ENCODE measurements at regions not wholly inside any gene's neighbourhood (a gene's known extent, or its start where the extent isn't known, plus 50 kb on each side); places are given as distances from the start of the nearest gene placed in this dataset.
"Not testable (repeated sequence)": the region's sequence is repeated elsewhere in the genome, so short reads cannot be mapped to it uniquely, and the experiment has no call there.

GRCh38 chr2:211204456-211204855 lies 648.1 kb downstream of the CPS1 start:
- no peak overlapping the region for H3K27ac ChIP-seq
- no peak overlapping the region for H3K4me3 ChIP-seq
- no peaks in the 10 kb centered on the region for H3K9me3 ChIP-seq (replicated peaks)
- no peaks in the 10 kb centered on the region for H3K27me3 ChIP-seq
- no peaks in the 10 kb centered on the region for H3K4me1 ChIP-seq
- no peaks in the 10 kb centered on the region for H3K36me3 ChIP-seq
- DNase-seq = no peak

GRCh38 chr2:211204902-211205301 lies 648.5 kb downstream of the CPS1 start:
- no peak for DNase-seq
- Histone ChIP-seq H3K4me3 (no peak overlapping the region), H3K27ac (no peak overlapping the region), H3K4me1 (no peaks in the 10 kb centered on the region), H3K27me3 (no peaks in the 10 kb centered on the region), H3K36me3 (no peaks in the 10 kb centered on the region), H3K9me3 (replicated peaks) (no peaks in the 10 kb centered on the region)

- no peak for DNase-seq
- Histone ChIP-seq H3K9me3 (replicated peaks) (no peaks in the 10 kb centered on the region), H3K36me3 (no peaks in the 10 kb centered on the region), H3K27ac (no peak overlapping the region), H3K4me3 (no peak overlapping the region), H3K27me3 (no peaks in the 10 kb centered on the region), H3K4me1 (no peaks in the 10 kb centered on the region)
Measured at GRCh38 chr2:211205358-211205757, 649.0 kb downstream of the CPS1 start.

- no peak overlapping the region for H3K4me3 ChIP-seq
- H3K27me3 ChIP-seq = no peaks in the 10 kb centered on the region
- DNase-seq = no peak
- H3K9me3 ChIP-seq (replicated peaks) = no peaks in the 10 kb centered on the region
- no peak overlapping the region for H3K27ac ChIP-seq
- no peaks in the 10 kb centered on the region for H3K4me1 ChIP-seq
- H3K36me3 ChIP-seq = no peaks in the 10 kb centered on the region
Measured at GRCh38 chr2:211205836-211206235, 649.4 kb downstream of the CPS1 start.

GRCh38 chr2:211216221-211216620 lies 659.8 kb downstream of the CPS1 start:
- H3K9me3 ChIP-seq (replicated peaks) = 0 out of 2 replicates have a peak, but pooled peaks cover 3% of the 10 kb centered on the region
- peak in 1 of 2 experiments; percentile 38 for DNase-seq
- no peak overlapping the region for H3K4me3 ChIP-seq
- H3K36me3 ChIP-seq = no peaks in the 10 kb centered on the region
- no peaks in the 10 kb centered on the region for H3K4me1 ChIP-seq
- H3K27ac ChIP-seq = no peak overlapping the region
- no peaks in the 10 kb centered on the region for H3K27me3 ChIP-seq

GRCh38 chr2:211219548-211219947 lies 663.1 kb downstream of the CPS1 start:
- H3K27ac ChIP-seq, DNase-seq, H3K4me3 ChIP-seq: not testable (repeated sequence)

GRCh38 chr2:211225784-211226183 lies 669.4 kb downstream of the CPS1 start:
- no peak for DNase-seq
- Histone ChIP-seq H3K4me1 (no peaks in the 10 kb centered on the region), H3K4me3 (no peak overlapping the region), H3K36me3 (no peaks in the 10 kb centered on the region), H3K9me3 (replicated peaks) (no peaks in the 10 kb centered on the region), H3K27me3 (no peaks in the 10 kb centered on the region), H3K27ac (no peak overlapping the region)

More at GRCh38 chr2:211219548-211219947, 663.1 kb downstream of the CPS1 start:
- H3K9me3 ChIP-seq (replicated peaks); H3K36me3 ChIP-seq; H3K4me1 ChIP-seq; H3K27me3 ChIP-seq: not testable (repeated sequence)

GRCh38 chr2:211228559-211228958 lies 672.2 kb downstream of the CPS1 start:
- Histone ChIP-seq H3K4me3 (no peak overlapping the region), H3K9me3 (replicated peaks) (no peaks in the 10 kb centered on the region), H3K27me3 (no peaks in the 10 kb centered on the region), H3K36me3 (no peaks in the 10 kb centered on the region), H3K27ac (no peak overlapping the region), H3K4me1 (no peaks in the 10 kb centered on the region)
- no peak for DNase-seq

GRCh38 chr2:211237586-211238275 lies 681.3 kb downstream of the CPS1 start:
- Histone ChIP-seq H3K4me3 (no peak overlapping the region), H3K27me3 (no peaks in the 10 kb centered on the region), H3K27ac (no peak overlapping the region), H3K9me3 (replicated peaks) (no peaks in the 10 kb centered on the region), H3K4me1 (no peaks in the 10 kb centered on the region), H3K36me3 (no peaks in the 10 kb centered on the region)
- no peak for DNase-seq

GRCh38 chr2:211241891-211242290 lies 685.5 kb downstream of the CPS1 start:
- H3K4me1 ChIP-seq = no peaks in the 10 kb centered on the region

GRCh38 chr2:211247751-211248150 lies 691.4 kb downstream of the CPS1 start:
- Histone ChIP-seq H3K4me1 (peaks cover 5% of the 10 kb centered on the region; the same call in 1 of the 2 replicates), H3K27ac (no peak overlapping the region), H3K27me3 (no peaks in the 10 kb centered on the region), H3K36me3 (no peaks in the 10 kb centered on the region), H3K4me3 (no peak overlapping the region), H3K9me3 (replicated peaks) (no peaks in the 10 kb centered on the region)
- no peak for DNase-seq

More at GRCh38 chr2:211241891-211242290, 685.5 kb downstream of the CPS1 start:
- DNase-seq = no peak
- no peak overlapping the region for H3K4me3 ChIP-seq
- no peaks in the 10 kb centered on the region for H3K9me3 ChIP-seq (replicated peaks)
- H3K36me3 ChIP-seq = no peaks in the 10 kb centered on the region
- H3K27me3 ChIP-seq = no peaks in the 10 kb centered on the region
- H3K27ac ChIP-seq = no peak overlapping the region

- H3K4me1 ChIP-seq = peaks cover 5% of the 10 kb centered on the region; the same call in 1 of the 2 replicates
- H3K4me3 ChIP-seq = no peak overlapping the region
- no peaks in the 10 kb centered on the region for H3K27me3 ChIP-seq
- no peak for DNase-seq
- H3K27ac ChIP-seq = no peak overlapping the region
- H3K9me3 ChIP-seq (replicated peaks) = no peaks in the 10 kb centered on the region
- no peaks in the 10 kb centered on the region for H3K36me3 ChIP-seq
Measured at GRCh38 chr2:211248841-211249240, 692.4 kb downstream of the CPS1 start.

- peaks cover 5% of the 10 kb centered on the region; the same call in 1 of the 2 replicates for H3K4me1 ChIP-seq
- no peak overlapping the region for H3K4me3 ChIP-seq
- no peak overlapping the region for H3K27ac ChIP-seq
- H3K36me3 ChIP-seq = no peaks in the 10 kb centered on the region
- DNase-seq = no peak
- H3K9me3 ChIP-seq (replicated peaks) = no peaks in the 10 kb centered on the region
- no peaks in the 10 kb centered on the region for H3K27me3 ChIP-seq
Measured at GRCh38 chr2:211251016-211251415, 694.6 kb downstream of the CPS1 start.

GRCh38 chr2:211258646-211259335 lies 702.4 kb downstream of the CPS1 start:
- peak overlapping the region; percentile 100 for H3K27ac ChIP-seq
- H3K4me1 ChIP-seq = peaks cover 32% of the 10 kb centered on the region

GRCh38 chr2:211259831-211260476 lies 703.6 kb downstream of the CPS1 start:
- peak; percentile 74 to 93 for DNase-seq
- Histone ChIP-seq H3K4me1 (peaks cover 32% of the 10 kb centered on the region), H3K4me3 (peak overlapping the region; percentile 4; the same call in 1 of the 2 replicates), H3K27me3 (no peaks in the 10 kb centered on the region), H3K9me3 (replicated peaks) (peaks cover 6% of the 10 kb centered on the region; the same call in 1 of the 2 replicates), H3K27ac (peak overlapping the region; percentile 100), H3K36me3 (no peaks in the 10 kb centered on the region)

More at GRCh38 chr2:211258646-211259335, 702.4 kb downstream of the CPS1 start:
- H3K9me3 ChIP-seq (replicated peaks) = peaks cover 6% of the 10 kb centered on the region; the same call in 1 of the 2 replicates
- no peaks in the 10 kb centered on the region for H3K36me3 ChIP-seq
- peak in 1 of 2 experiments; percentile 22 for DNase-seq
- H3K4me3 ChIP-seq = no peak overlapping the region
- H3K27me3 ChIP-seq = no peaks in the 10 kb centered on the region

Data from SJCRH30 (cell line).